Activated naive CD4-positive, alpha-beta T cell treated with anti-CD3 and anti-CD28 coated beads, Interleukin-2, amount 50 U/mL, for 24 hours (primary cell): ENCODE measurements at regions not wholly inside any gene's neighbourhood (a gene's known extent, or its start where the extent isn't known, plus 50 kb on each side); places are given as distances from the start of the nearest gene placed in this dataset.
"Not testable (repeated sequence)": the region's sequence is repeated elsewhere in the genome, so short reads cannot be mapped to it uniquely, and the experiment has no call there.

Source experiments
- H3K27ac Mint-ChIP-seq: one replicate; pipeline ENCODE4 v1.8.0; 2021; ENCODE audit warnings: mild to moderate bottlenecking, mixed read lengths
- H3K27me3 Mint-ChIP-seq: one replicate; pipeline ENCODE4 v1.8.0; 2021; ENCODE audit warnings: mixed read lengths
- H3K36me3 Mint-ChIP-seq: one replicate; pipeline ENCODE4 v1.8.0; 2021; ENCODE audit warnings: mixed read lengths
- H3K4me1 Mint-ChIP-seq: one replicate; pipeline ENCODE4 v1.8.0; 2021; ENCODE audit warnings: mixed read lengths
- H3K4me3 Mint-ChIP-seq: one replicate; pipeline ENCODE4 v1.8.0; 2021; ENCODE audit warnings: mild to moderate bottlenecking, mixed read lengths
- H3K9me3 Mint-ChIP-seq: one replicate; pipeline ENCODE4 v1.8.0; 2021; ENCODE audit warnings: mixed read lengths

DNA sequence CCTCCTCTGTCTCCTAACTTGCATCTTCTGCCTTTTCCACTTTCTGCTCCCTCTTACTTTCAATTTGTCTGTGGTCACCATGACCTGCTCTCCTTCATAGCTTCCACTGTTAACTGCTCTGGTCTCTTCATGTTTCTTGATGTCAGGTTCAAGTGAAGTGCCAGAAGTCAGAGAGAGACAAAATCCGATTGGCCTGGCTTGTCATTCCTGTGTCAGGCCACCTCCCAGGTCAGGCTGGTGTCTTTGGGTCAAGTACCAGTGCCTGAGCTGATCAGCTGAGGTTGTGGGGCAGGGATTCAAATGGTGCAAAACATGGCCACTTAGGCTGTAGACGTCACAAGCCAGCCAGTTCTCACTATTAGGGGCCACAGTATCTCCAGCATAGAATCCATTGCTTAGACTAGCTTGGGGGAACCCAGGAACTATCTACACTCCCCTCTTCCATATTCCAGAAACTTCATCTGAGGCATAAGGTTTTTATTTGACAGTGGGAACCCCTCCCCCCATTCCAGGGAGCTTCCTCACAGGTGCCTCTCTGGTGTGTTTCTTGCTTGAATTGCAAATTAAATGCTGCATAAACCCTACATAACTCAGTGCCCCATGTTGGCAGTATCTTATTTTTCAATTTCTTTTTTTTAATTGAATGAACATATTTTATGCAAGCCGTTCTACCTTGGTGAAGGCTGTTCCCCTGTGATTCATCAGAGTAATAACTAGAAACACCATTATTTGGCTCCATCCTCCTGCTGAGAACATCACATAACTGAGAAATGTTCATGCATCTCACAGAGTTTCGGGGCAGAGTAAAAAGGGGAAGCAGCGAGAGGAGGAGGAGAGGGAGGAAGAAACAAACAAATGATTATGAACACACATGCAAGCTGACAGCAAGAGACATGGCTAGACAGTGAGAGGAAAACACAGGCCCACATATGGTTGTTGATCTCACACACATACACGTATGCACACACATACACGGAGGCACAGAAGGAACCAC is 175.8 kb downstream of the TLE3 start:
- Mint-ChIP-seq H3K36me3 (no peaks in the 10 kb centered on the region), H3K4me3 (no peak overlapping the region), H3K27ac (no peak overlapping the region), H3K27me3 (no peaks in the 10 kb centered on the region), H3K4me1 (no peaks in the 10 kb centered on the region), H3K9me3 (peaks cover 8% of the 10 kb centered on the region)

GRCh38 chr15:69924531-69924930 is 173.2 kb downstream of the TLE3 start:
- H3K36me3 Mint-ChIP-seq, result no peaks in the 10 kb centered on the region

DNA sequence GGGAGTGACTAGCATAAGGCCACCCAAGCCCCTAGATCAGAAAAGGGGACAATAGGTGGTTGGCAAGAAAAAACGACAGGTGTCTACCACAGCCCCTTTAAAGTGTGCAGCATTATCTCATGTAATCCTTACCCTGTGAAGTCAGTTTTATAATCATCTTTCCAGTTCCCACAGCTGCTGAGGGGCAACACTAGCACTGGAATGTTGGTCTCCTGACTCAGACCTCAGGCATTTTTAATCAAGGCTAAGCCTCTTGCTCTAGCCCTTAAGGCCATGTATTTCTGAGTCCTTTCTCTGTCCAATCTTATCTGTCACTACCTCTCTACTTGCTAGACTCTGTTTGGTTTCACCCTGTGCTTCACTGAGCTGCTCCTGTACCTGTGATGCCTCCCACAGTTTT is 171.7 kb downstream of the TLE3 start:
- Mint-ChIP-seq H3K36me3 (no peaks in the 10 kb centered on the region), H3K9me3 (peaks cover 8% of the 10 kb centered on the region), H3K4me3 (no peak overlapping the region), H3K27ac (no peak overlapping the region), H3K4me1 (no peaks in the 10 kb centered on the region), H3K27me3 (no peaks in the 10 kb centered on the region)

More at GRCh38 chr15:69924531-69924930, 173.2 kb downstream of the TLE3 start:
- H3K27ac Mint-ChIP-seq, result no peak overlapping the region
- no peak overlapping the region for H3K4me3 Mint-ChIP-seq
- H3K27me3 Mint-ChIP-seq, result no peaks in the 10 kb centered on the region
- H3K4me1 Mint-ChIP-seq, result no peaks in the 10 kb centered on the region
- peaks cover 8% of the 10 kb centered on the region for H3K9me3 Mint-ChIP-seq

- H3K9me3 Mint-ChIP-seq, result peaks cover 8% of the 10 kb centered on the region
Measured at GRCh38 chr15:69926721-69927120, 171.0 kb downstream of the TLE3 start.

DNA sequence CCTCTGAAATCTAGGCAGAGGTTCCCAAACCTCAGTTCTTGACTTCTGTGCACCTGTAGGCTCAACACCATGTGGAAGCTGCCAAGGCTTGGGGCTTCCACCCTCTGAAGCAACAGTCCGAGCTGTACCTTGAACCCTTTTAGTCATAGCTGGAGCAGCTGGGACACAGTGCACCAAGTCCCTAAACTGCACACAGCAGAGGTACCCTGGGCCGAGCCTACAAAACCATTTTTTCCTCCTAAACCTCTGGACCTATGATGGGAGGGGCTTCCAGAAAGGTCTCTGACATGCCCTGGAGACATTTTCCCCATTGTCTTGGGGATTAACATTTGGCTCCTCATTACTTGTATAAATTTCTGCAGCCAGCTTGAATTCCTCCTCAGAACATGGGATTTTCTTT is 168.8 kb downstream of the TLE3 start:
- not testable (repeated sequence) for H3K27ac Mint-ChIP-seq

More at GRCh38 chr15:69926721-69927120, 171.0 kb downstream of the TLE3 start:
- no peaks in the 10 kb centered on the region for H3K36me3 Mint-ChIP-seq
- H3K4me3 Mint-ChIP-seq, result no peak overlapping the region
- H3K4me1 Mint-ChIP-seq, result no peaks in the 10 kb centered on the region
- no peaks in the 10 kb centered on the region for H3K27me3 Mint-ChIP-seq
- H3K27ac Mint-ChIP-seq, result no peak overlapping the region

DNA sequence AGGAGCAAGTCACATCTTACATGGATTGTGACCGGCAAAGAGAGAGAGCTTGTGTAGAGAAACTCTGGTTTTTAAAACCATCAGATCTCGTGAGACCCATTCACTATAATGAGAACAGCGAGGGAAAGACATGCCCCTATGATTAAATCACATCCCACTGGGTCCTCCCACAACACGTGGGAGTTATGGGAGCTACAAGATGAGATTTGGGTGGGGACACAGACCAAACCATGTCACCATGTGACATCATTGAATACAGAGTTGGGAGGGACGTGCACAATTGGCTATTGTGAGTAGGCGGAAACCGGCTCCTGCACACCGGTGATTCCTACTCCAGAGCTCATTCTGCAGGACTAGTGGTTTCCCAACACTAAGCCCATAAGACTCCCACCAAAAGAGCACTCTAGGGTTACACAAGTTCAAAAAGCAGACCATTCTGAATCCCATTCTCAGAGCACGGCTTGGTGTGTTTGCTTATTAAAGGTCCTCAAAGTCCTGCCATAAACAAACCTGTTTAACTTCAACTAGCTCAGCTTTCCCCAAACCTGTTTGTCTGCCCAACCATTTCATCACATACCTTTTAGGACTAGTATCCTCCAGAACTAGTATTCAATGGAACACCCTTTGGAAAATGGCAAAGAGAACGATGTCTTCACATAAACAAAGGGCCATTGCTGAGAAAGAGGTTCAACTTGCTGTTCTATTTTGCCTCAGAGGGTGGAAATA is 167.6 kb downstream of the TLE3 start:
- H3K4me1 Mint-ChIP-seq, result no peaks in the 10 kb centered on the region
- H3K36me3 Mint-ChIP-seq, result no peaks in the 10 kb centered on the region
- no peak overlapping the region for H3K4me3 Mint-ChIP-seq
- peaks cover 2% of the 10 kb centered on the region for H3K27me3 Mint-ChIP-seq
- H3K27ac Mint-ChIP-seq, result no peak overlapping the region
- H3K9me3 Mint-ChIP-seq, result peaks cover under 1% of the 10 kb centered on the region

More for the DNA sequence above, 168.8 kb downstream of the TLE3 start:
- H3K4me3 Mint-ChIP-seq, H3K4me1 Mint-ChIP-seq, H3K9me3 Mint-ChIP-seq, H3K27me3 Mint-ChIP-seq, H3K36me3 Mint-ChIP-seq: not testable (repeated sequence)

DNA sequence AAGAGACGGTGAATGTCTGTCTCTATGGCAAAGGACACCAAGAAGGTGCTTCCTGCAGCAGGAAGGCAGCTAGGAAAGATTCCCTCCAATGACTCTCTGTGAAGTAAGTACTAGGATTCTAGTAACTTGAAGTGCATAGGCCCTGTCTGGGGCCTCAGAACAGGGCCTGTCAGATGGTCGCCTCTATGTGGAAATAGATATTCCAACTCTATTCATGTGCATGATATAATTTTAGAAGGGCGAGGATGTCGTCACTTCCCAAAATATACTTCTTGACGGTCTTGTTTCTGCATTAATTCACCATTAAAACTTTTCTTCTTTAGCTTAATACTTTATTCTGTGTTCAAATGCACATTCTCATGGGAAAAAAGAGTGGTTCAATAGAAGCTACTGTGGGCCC is 167.0 kb downstream of the TLE3 start:
- no peaks in the 10 kb centered on the region for H3K4me1 Mint-ChIP-seq
- no peak overlapping the region for H3K4me3 Mint-ChIP-seq

GRCh38 chr15:69931156-69931555 is 166.6 kb downstream of the TLE3 start:
- H3K4me3 Mint-ChIP-seq, result no peak overlapping the region
- peaks cover 6% of the 10 kb centered on the region for H3K9me3 Mint-ChIP-seq
- no peaks in the 10 kb centered on the region for H3K36me3 Mint-ChIP-seq
- no peak overlapping the region for H3K27ac Mint-ChIP-seq
- no peaks in the 10 kb centered on the region for H3K4me1 Mint-ChIP-seq
- peaks cover 2% of the 10 kb centered on the region for H3K27me3 Mint-ChIP-seq

More for the DNA sequence above, 167.0 kb downstream of the TLE3 start:
- no peak overlapping the region for H3K27ac Mint-ChIP-seq
- H3K36me3 Mint-ChIP-seq, result no peaks in the 10 kb centered on the region
- peaks cover 6% of the 10 kb centered on the region for H3K9me3 Mint-ChIP-seq
- peaks cover 2% of the 10 kb centered on the region for H3K27me3 Mint-ChIP-seq

DNA sequence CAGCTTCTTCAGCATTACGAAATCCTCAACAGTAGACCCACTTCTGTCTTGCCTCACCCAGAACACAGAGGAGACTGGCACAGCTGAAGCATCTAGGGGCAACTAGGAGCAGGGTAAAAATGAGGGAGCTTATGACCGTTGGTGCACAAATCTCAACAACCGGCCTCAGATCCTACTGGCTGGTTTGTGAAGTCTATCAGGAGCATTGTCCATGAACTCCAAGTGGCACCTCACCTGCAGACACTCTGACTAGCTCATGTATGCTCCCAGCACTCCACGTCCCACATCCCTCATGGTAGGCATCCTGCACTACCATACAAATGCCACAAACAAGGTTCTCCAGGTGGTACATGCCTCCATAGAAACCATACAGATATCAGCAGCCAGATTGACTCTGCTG is 163.1 kb downstream of the TLE3 start:
- H3K36me3 Mint-ChIP-seq, result no peaks in the 10 kb centered on the region
- H3K4me1 Mint-ChIP-seq, result no peaks in the 10 kb centered on the region
- H3K27ac Mint-ChIP-seq, result no peak overlapping the region
- peaks cover 6% of the 10 kb centered on the region for H3K9me3 Mint-ChIP-seq
- peaks cover 2% of the 10 kb centered on the region for H3K27me3 Mint-ChIP-seq
- H3K4me3 Mint-ChIP-seq, result no peak overlapping the region

- Mint-ChIP-seq H3K9me3 (peaks cover 6% of the 10 kb centered on the region), H3K4me3 (no peak overlapping the region), H3K27ac (no peak overlapping the region), H3K4me1 (no peaks in the 10 kb centered on the region), H3K27me3 (no peaks in the 10 kb centered on the region), H3K36me3 (no peaks in the 10 kb centered on the region)
Measured at GRCh38 chr15:69939513-69940440, 157.9 kb downstream of the TLE3 start.

DNA sequence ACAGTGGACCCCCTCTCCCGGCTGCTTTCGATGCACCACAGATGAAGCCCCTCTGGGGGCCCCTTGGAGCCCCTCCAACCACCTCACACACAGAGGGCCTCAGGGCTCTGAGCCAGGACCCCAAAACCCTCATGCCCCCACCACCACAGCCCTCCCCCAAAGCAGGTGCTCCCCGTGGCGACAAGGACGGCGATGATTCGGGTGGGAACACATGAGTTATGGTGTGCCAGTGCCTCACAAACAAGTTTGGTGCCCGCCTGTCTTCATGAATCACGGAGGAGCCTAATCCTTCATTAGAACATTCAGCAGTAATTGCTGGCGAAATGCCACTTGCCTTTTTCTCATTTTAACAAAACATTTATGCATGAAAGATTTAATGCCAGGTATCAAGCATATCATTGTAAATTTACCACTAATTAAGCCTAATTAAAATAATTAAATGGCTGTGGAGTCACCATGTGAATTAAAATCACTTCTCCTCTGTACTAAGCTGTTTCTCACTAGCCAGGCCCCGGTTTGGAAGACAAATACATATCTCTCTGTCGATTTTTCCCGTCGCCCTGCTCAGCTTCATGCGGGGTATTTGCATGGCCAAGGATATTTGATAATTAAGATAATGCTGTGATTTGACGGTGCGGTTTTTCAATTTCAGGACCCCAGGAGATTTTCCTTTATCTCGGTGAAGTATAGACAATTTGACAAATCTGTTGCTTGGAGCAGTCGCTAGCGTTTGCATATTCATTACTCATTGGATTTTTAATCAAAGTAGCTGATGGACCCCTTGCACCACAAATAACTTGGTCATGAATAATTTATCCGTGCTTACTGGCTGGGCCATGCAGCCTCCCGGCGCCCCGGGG is 157.0 kb downstream of the TLE3 start:
- Mint-ChIP-seq H3K36me3 (no peaks in the 10 kb centered on the region), H3K4me3 (no peak overlapping the region), H3K9me3 (no peaks in the 10 kb centered on the region), H3K27me3 (no peaks in the 10 kb centered on the region), H3K27ac (no peak overlapping the region), H3K4me1 (no peaks in the 10 kb centered on the region)

DNA sequence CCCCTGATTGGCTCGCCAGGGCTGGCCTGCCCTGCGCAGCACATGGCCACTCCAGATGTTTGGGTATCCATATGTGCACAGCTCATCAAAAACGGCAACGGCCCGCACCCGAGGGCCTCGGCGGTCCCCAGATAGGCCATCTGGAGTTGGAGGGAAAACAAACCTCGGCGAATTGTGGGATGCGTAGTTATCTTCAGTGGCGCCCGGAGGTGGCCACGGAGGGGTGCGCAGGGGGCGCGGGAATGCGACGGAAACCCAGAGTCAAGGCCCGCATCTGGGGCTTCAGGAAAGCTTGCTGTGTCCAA is 156.5 kb downstream of the TLE3 start:
- H3K27ac Mint-ChIP-seq, result no peak overlapping the region
- no peaks in the 10 kb centered on the region for H3K27me3 Mint-ChIP-seq
- H3K4me3 Mint-ChIP-seq, result no peak overlapping the region
- no peaks in the 10 kb centered on the region for H3K9me3 Mint-ChIP-seq
- H3K36me3 Mint-ChIP-seq, result no peaks in the 10 kb centered on the region
- H3K4me1 Mint-ChIP-seq, result no peaks in the 10 kb centered on the region

DNA sequence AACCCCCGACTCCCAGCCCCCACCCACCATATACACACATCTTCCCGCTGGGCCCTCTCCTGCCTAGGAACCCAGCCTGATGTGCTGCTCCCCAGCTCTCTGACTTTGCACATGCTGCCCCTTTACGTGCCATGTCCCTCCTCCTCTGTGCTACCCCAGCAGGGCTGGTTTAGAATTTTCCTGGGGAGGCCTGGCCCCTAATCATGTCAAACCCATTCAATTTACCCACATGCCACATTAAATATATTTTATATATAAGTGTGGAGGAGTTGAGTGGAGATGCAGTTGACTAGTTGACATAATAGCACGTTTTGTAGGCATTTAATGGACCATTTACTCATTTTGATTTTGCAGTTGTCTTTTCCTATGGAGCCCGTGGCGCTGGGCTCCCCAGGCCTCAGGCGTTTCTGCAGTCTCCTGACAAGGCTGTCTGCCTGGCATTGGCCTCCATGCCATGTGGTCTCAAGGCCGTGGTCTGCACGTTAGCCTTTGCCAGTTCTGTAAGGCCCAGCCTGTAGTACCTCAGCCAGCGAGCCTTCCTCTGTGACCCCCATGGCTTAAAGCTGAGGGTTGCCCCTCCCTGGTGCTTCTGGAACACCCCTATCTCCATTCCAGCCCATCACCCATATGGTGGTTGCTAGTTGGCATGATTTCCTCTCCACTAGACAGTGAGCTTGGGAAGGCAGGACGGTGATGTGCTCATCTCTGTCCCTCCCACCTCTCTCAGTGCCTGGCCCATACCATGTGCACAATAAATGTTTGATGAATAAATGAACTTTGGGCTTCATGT is 155.8 kb downstream of the TLE3 start:
- Mint-ChIP-seq H3K27ac (no peak overlapping the region), H3K4me3 (no peak overlapping the region), H3K36me3 (no peaks in the 10 kb centered on the region), H3K9me3 (no peaks in the 10 kb centered on the region), H3K4me1 (no peaks in the 10 kb centered on the region), H3K27me3 (no peaks in the 10 kb centered on the region)

DNA sequence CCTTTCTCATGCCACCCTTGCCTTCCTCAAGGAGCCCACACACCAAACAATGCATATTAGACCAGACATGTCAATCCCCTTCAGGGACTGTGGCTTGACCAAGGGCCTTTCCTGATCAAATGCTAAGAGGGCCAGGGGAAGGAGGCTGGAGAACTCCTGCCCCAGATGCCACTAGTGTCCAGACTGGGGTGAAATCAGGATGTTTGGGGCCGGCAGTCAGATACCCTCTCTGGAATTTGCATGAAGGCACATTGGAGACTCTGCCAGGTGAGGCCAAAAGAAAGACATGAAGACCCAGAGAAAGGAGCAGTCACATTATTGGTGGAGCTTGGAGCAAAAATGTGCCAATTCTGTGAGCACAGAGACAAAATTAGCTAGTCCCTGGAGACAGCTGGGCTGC is 154.1 kb downstream of the TLE3 start:
- H3K27ac Mint-ChIP-seq, result no peak overlapping the region
- no peaks in the 10 kb centered on the region for H3K36me3 Mint-ChIP-seq
- no peaks in the 10 kb centered on the region for H3K27me3 Mint-ChIP-seq
- no peak overlapping the region for H3K4me3 Mint-ChIP-seq
- no peaks in the 10 kb centered on the region for H3K4me1 Mint-ChIP-seq
- no peaks in the 10 kb centered on the region for H3K9me3 Mint-ChIP-seq
